Epithelial cell of proximal tubule (primary cell): ENCODE measurements at regions not wholly inside any gene's neighbourhood (a gene's known extent, or its start where the extent isn't known, plus 50 kb on each side); places are given as distances from the start of the nearest gene placed in this dataset.
"Not testable (repeated sequence)": the region's sequence is repeated elsewhere in the genome, so short reads cannot be mapped to it uniquely, and the experiment has no call there.

Source experiments
- DNase-seq: peaks from one replicate; pipeline ENCODE4 v3.0.0-alpha.2; 2011; ENCODE audit warnings: low read depth
- H3K4me3 ChIP-seq: 2 replicates; pipeline ENCODE4 v1.5.1; 2011; ENCODE audit warnings: low read depth, mild to moderate bottlenecking, low read length
- TF ChIP-seq, protein P1 (sequence below): conservative IDR thresholded peaks from 2 replicates; pipeline ENCODE4 v1.5.1; 2012; ENCODE audit warnings: low read depth, mild to moderate bottlenecking, low read length

DNA sequence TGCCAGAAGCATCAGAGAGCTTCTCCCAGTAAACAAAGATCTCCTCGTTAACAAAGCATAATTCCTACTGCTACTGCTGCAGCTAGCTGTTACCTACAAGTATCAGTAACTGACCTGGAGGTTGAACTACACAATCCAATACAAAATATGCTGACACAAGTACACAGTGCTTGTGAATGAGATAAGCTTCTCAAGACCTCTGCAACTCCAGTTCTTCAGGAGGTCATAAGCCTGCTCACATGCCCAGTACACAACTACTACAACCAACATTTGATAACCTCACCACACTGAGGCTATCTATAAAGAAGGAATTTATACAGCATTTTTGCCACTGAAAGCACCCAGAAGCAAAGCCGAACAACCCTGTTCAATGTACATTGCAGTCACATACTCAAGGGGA, 66.7 kb upstream of the SMARCAD1 start:
- TF ChIP-seq, protein P1, sequence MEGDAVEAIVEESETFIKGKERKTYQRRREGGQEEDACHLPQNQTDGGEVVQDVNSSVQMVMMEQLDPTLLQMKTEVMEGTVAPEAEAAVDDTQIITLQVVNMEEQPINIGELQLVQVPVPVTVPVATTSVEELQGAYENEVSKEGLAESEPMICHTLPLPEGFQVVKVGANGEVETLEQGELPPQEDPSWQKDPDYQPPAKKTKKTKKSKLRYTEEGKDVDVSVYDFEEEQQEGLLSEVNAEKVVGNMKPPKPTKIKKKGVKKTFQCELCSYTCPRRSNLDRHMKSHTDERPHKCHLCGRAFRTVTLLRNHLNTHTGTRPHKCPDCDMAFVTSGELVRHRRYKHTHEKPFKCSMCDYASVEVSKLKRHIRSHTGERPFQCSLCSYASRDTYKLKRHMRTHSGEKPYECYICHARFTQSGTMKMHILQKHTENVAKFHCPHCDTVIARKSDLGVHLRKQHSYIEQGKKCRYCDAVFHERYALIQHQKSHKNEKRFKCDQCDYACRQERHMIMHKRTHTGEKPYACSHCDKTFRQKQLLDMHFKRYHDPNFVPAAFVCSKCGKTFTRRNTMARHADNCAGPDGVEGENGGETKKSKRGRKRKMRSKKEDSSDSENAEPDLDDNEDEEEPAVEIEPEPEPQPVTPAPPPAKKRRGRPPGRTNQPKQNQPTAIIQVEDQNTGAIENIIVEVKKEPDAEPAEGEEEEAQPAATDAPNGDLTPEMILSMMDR, result no peak
- DNase-seq, result no peak
- H3K4me3 ChIP-seq, result no peak overlapping the region

DNA sequence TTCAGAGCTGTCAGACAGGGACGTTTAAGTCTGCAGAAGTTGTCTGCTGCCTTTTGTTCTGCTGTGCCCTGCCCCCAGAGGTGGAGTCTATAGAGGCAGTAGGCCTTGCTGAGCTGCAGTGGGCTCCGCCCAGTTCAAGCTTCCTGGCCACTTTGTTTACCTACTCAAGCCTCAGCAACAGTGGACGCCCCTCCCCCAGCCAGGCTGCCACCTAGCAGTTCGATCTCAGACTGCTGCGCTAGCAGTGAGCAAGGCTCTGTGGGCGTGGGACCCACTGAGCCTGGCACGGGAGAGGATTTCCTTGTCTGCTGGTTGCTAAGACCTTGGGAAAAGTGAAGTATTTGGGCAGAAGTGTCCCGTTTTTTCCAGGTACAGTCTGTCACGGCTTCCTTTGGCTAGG, 59.6 kb upstream of the SMARCAD1 start:
- H3K4me3 ChIP-seq, DNase-seq: not testable (repeated sequence)

DNA sequence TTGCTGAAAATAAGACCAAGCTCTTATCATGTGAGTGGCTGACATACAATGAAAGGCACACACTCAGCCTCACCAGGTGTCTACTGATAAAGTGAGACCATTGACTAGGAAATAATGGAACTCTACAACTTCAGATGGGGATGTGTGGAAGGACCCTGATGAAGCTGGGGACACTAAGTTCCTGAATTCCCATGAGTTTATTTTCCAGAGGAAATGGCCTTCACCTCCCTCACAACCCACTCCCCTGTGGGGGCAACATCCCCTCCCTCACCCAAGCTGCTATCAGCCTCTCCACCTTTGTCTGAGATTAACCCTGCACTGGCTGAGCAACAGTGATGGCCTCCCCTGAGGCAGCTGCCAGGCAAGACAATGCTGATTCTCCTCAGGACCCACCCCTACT, 55.2 kb upstream of the SMARCAD1 start:
- TF ChIP-seq, protein P1, result no peak

DNA sequence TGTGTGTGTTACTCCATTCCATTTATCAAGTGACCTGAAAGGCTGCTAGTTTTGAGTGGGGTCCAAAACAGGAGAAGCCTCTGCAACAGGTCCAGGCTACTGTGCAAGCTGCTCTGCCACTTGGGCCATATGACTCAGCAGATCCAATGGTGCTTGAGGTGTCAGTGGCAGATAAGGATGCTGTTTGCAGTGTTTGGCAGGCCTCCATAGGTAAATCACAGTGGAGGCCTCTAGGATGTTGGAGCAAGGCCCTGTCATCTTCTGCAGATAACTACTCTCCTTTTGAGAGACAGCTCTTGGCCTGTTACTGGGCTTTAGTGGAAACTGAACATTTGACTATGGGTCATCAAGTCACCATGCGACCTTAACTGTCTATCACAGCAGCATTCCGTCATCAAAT, 52.3 kb upstream of the SMARCAD1 start:
- DNase-seq, H3K4me3 ChIP-seq: not testable (repeated sequence)

More for the DNA sequence above, 55.2 kb upstream of the SMARCAD1 start:
- DNase-seq, result no peak
- no peak overlapping the region for H3K4me3 ChIP-seq

DNA sequence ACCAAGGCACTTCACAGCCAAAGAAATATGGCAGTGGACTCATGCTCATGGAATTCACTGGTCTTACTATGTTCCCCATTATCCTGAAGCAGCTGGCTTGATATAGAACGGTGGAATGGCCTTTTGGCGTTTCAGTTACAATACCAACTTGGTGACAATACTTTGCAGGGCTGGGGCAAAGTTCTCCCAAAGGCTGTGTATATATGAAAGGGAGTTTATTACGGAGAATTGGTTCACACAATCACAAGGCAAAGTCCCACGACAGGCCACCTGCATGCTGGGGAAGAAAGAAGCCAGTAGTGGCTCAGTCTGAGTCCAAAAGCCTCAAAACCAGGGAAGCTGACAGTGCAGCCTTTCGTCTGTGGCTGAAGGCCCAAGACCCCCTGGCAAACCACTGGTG, 50.8 kb upstream of the SMARCAD1 start:
- no peak for DNase-seq
- H3K4me3 ChIP-seq, result no peak overlapping the region
- TF ChIP-seq, protein P1, result no peak
